GM18520 (cell line): ENCODE measurements at regions not wholly inside any gene's neighbourhood (a gene's known extent, or its start where the extent isn't known, plus 50 kb on each side); places are given as distances from the start of the nearest gene placed in this dataset.
A peak's percentile ranks its signal among the peaks of the same experiment; 100 is the strongest.

Experiments
- ATAC-seq: cut with Tn5 transposase; IDR thresholded peaks from one replicate; pipeline ENCODE4 v1.9.1; 2021; ENCODE audit not compliant: unreplicated experiment

- no peak for ATAC-seq
Measured at GRCh38 chr2:147099845-147100244, 745.0 kb upstream of the ACVR2A start.

GRCh38 chr2:147098940-147099339 lies 745.9 kb upstream of the ACVR2A start:
- ATAC-seq, result no peak

- no peak for ATAC-seq
Measured at GRCh38 chr2:147097747-147098146, 747.1 kb upstream of the ACVR2A start.

- ATAC-seq, result no peak
Measured at GRCh38 chr2:147096671-147097070, 748.2 kb upstream of the ACVR2A start.

DNA sequence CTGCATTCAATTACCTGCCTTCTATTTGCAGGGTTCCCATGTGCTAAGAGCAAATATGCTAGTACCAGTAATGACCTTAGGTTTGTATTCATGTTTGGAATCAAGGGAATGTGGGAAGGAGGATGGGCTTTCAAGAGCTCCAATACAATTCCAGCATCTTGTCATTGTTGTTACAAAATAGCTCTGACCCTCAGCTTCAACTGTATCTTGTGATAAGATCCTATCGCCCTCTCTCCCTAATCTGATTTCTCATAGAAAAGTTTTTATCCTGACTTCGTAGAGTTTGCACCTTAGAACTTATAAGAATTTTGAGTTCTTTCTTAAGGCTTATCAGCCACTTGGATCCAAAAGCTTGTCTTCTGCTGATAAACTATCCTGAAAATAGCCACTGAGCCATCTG lies 749.5 kb upstream of the ACVR2A start:
- ATAC-seq, result no peak

GRCh38 chr2:147094077-147094476 lies 750.8 kb upstream of the ACVR2A start:
- ATAC-seq, result no peak

- no peak for ATAC-seq
Measured at GRCh38 chr2:147092266-147092665, 752.6 kb upstream of the ACVR2A start.

DNA sequence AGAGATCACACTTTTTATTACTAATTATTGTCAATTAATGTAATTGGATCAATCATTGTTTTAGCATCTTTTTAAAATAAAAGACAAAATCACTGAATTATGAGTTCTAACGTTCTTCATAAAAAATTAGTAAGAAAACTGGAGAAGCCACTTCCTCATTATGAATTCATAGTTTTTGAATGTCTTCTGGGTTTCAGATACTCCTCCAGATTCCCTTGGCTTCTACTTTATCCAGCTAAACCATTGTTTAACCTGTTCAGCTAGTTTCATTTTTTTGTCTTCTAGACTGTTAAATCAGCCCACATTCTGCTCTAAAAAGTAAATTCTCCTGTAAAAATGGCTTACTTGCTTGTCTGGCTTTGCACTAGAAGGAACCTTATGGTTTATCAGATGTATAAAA lies 753.4 kb upstream of the ACVR2A start:
- ATAC-seq, result no peak

DNA sequence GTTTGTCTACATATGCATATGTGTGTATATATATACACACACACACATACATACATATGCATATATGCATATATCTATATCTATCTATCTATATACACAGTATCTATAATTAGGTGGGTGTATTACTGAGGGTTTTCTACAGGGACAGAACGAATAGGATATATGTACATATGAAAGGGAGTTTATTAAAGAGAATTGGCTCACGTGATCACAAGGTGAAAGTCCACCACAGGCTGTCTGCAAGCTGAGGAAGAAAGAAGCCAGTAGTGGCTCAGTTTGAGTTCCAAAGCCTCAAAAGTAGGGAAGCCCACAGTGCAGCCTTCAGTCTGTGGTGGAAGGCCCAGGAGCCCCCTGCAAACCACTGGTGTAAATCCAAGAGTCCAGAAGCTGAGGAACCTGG lies 756.0 kb upstream of the ACVR2A start:
- no peak for ATAC-seq

DNA sequence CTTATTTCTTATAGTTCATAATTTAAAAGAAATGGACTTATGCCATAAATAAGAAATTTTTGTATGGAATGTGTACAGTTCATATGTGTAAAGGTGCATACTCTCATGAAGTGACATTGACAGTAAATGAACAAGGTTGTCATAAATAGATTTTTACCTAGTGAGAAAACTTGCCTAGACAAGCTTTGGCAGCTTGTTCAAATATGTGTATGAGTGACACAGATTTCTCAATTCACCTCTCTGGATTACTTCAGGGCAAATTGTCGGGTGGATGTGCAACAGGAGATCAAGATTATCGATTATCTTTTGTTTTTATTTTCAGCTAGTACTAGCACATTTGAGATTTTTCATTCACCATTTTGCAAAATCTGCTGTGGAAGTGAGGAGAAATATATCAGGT lies 758.1 kb upstream of the ACVR2A start:
- no peak for ATAC-seq

- ATAC-seq, result no peak
Measured at GRCh38 chr2:147083664-147084063, 761.2 kb upstream of the ACVR2A start.

- ATAC-seq, result peak; percentile 75
Measured at GRCh38 chr2:147082850-147083522, 761.8 kb upstream of the ACVR2A start.

GRCh38 chr2:147081831-147082230 lies 763.0 kb upstream of the ACVR2A start:
- ATAC-seq, result no peak

DNA sequence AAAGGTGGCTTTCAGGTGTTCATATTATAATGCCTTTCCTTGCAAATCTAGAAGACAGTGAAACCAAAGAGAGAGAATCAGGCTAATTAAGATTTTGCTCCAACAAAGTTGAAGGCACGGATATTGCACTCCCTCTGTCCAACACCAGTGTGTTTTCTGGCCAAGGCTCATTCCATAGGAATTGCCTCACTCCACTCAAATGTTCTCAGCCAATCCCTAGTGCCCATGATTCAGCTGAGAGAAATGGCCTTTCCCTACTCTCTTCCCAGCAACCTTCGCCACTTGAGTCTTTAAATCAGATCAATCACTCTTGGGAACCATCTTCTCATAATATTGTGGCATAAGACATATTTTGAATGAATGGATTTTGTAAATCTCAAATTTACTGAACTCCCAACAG lies 768.2 kb upstream of the ACVR2A start:
- no peak for ATAC-seq

DNA sequence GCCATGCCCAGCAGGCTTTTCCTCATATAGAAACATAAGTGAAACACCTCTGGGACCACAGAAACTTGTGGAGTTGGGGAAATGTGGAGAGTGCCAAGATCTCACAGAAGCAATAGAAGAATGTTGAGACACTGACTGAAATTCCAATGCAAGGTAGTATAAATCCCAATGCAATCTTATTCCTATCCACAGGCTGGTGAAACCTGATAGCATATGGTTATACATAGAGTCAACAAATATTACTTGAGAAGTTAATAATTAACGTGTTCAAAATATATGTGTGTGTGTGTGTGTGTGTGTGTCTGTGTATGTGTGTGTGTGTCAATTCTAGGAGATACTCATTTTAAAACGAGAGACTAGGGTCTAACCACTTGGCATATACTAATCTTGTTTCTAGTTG lies 776.8 kb upstream of the ACVR2A start:
- no peak for ATAC-seq

- ATAC-seq, result no peak
Measured at GRCh38 chr2:147067136-147067535, 777.7 kb upstream of the ACVR2A start.

DNA sequence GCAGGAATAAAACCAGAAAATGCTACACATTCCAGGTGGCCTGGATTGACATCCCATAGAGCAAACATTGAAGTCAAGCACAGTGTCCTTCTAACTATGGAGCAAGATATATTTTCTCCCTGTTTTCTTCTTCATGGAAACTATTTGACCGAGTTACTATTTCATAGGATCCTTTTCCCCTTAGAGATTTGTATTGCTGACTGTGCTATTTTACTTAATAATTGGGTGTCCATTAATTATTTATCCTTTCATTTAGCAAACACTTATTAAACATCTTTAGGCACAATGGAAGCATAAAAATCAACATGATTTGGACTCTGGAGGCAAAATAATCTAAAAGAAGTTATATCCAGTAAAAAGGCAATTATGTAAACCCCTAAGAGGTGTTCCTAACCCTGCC lies 782.8 kb upstream of the ACVR2A start:
- ATAC-seq, result no peak

DNA sequence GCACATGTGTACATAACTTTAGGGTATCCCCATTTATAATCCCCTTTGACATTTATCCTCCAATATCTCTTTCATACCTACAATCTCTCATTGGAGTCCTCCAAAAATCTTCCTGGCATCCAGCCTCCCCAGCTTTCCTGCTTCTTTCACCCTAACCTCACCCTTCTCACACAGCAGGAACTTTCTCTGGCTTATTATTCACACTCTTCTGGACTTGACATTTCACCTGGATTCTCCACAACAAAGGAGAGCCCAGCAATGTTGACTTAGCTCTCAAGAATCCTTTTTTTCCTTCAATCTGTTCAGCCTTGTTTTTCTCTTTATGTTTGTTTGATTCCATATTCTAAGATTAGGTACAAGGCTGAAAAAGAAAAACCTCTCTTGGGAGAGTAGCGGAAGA lies 783.6 kb upstream of the ACVR2A start:
- no peak for ATAC-seq

GRCh38 chr2:147057892-147058490 lies 786.8 kb upstream of the ACVR2A start:
- no peak for ATAC-seq

DNA sequence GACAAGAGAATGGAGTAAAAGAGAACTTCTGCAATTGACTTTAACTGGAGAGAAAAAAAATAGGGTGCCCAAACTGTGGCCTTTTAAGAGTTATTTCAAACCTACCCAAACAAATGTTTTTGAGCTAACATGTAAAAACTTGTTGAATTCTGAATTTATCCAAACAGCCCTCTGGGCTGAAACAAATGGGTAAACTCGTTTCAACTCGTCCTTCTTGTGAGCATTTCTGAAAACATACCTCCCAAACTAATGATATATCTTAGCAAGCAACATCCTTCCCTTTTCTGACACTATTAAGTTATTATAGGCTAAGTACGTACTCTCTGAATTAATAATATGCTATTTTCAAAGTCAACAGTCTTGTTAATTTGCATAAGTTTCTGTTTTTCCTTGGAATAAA lies 793.0 kb upstream of the ACVR2A start:
- ATAC-seq, result no peak

DNA sequence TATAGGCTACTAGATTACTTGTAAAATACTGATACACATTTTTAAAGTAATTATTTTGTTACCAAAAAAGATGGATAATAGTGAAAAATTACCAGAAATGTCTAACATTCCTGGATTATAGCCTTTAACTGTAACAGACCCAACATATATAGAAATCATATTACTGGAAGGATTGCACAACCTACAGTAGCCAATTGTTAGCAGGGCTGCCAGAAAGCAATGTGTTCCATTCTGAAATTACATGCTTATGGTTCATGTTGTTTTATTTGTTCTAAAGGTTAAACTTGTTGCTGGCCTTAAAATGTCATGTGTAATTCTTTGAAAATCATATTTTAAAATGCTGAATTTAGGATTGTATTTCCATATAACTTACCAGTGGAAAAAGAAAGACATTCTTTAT lies 793.6 kb upstream of the ACVR2A start:
- ATAC-seq, result no peak

- no peak for ATAC-seq
Measured at GRCh38 chr2:147049957-147050356, 794.9 kb upstream of the ACVR2A start.

GRCh38 chr2:147046473-147046872 lies 798.4 kb upstream of the ACVR2A start:
- no peak for ATAC-seq
